DND-41 (cell line): ENCODE measurements at regions not wholly inside any gene's neighbourhood (a gene's known extent, or its start where the extent isn't known, plus 50 kb on each side); places are given as distances from the start of the nearest gene placed in this dataset.

Experiments used
- ATAC-seq: fragments of 200-7000 bp; cut with Tn5 transposase; 3 replicates; pipeline ENCODE4 v1.9.1; 2021; ENCODE audit warnings: low read depth; ENCODE audit not compliant: insufficient read depth
- DNase-seq: peaks from one replicate; pipeline ENCODE4 v3.0.0-alpha.2; 2020
- H2AFZ ChIP-seq: 2 replicates; pipeline ENCODE4 v1.6.0; 2012; ENCODE audit warnings: low read depth, low read length
- H3K27ac ChIP-seq: 2 replicates; pipeline ENCODE4 v1.5.1; 2012; ENCODE audit warnings: low read length, inconsistent platforms
- H3K27me3 ChIP-seq: fragments of 200-600 bp; sonication (generic); 2 replicates; pipeline ENCODE4 v1.6.0; 2012; ENCODE audit warnings: low read length, mild to moderate bottlenecking, inconsistent platforms; ENCODE audit not compliant: insufficient read depth, poor library complexity
- H3K36me3 ChIP-seq: 2 replicates; pipeline ENCODE4 v1.5.1; 2012; ENCODE audit warnings: low read length, inconsistent platforms; ENCODE audit not compliant: insufficient read depth
- H3K4me1 ChIP-seq: 2 replicates; pipeline ENCODE4 v1.5.1; 2012; ENCODE audit warnings: mild to moderate bottlenecking, low read length; ENCODE audit not compliant: insufficient read depth
- H3K4me2 ChIP-seq: 2 replicates; pipeline ENCODE4 v1.6.0; 2012; ENCODE audit warnings: mild to moderate bottlenecking, moderate library complexity, low read length, inconsistent platforms; ENCODE audit not compliant: insufficient read depth
- H3K4me3 ChIP-seq, 2 experiments: fragments of 200-600 bp in 1 of 2; shearing (Covaris generic) in 1 of 2; 2 replicates each; pipeline ENCODE4 v1.5.1; 2012 to 2016; ENCODE audit warnings: inconsistent platforms in 2 of 2, low read length in 2 of 2, mild to moderate bottlenecking in 2 of 2, low read depth in 1 of 2, moderate library complexity in 1 of 2
- H3K79me2 ChIP-seq: 2 replicates; pipeline ENCODE4 v1.6.0; 2012; ENCODE audit warnings: low read length, inconsistent platforms; ENCODE audit not compliant: insufficient read depth
- H3K9ac ChIP-seq: 2 replicates; pipeline ENCODE4 v1.6.0; 2012; ENCODE audit warnings: low read depth, mild to moderate bottlenecking, inconsistent platforms, low read length, moderate library complexity
- H3K9me3 ChIP-seq: 2 replicates; pipeline ENCODE4 v1.5.1; 2012; ENCODE audit warnings: low read length, moderate library complexity, mild to moderate bottlenecking, inconsistent platforms; ENCODE audit not compliant: insufficient read depth, severe bottlenecking
- H4K20me1 ChIP-seq: 2 replicates; pipeline ENCODE4 v1.6.0; 2012; ENCODE audit warnings: low read length; ENCODE audit not compliant: insufficient read depth
- EZH2 ChIP-seq: IDR thresholded peaks from 3 replicates; pipeline ENCODE4 v1.6.1; 2012; ENCODE audit warnings: borderline replicate concordance, low read depth, mild to moderate bottlenecking, moderate library complexity, low read length, inconsistent platforms; ENCODE audit not compliant: severe bottlenecking
- TF ChIP-seq, protein P1 (sequence below): IDR thresholded peaks from 2 replicates; pipeline ENCODE4 v1.5.1; 2012; ENCODE audit warnings: borderline replicate concordance, low read length, moderate library complexity, mild to moderate bottlenecking; ENCODE audit not compliant: poor library complexity, severe bottlenecking; ENCODE audit errors: extremely low read depth

DNA sequence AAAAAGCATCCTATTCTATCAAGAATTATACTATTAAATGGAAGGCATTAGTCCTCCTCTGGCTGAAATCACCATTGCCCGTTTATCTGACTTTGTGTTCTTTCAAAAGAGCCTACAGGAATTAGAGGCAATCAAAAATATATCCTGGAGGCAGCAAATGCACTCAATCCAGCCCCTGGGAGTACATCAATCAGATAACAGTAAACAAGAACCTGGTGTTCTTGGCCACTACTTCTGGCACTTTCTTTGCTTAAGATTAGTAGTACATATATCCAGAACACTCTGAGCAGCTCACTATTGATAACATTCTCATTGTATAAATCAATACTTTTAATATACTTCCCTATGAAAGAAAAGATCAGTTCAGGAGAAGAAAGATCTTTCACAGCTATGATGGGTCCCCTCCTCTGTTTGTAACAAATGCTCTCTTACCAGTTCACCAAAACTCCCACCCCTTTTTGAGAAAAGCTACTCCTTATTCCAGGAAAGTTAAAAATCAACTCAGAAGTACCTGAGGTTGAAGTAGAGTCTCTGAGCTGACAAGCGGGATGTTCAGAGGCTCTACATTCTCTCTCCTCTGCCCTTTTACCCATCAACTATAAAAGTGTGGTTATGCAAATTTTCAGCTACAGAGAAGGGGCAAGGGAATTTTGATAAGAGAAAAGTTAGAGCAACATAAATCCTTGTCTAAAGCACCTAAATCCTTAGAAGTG, 176.0 kb downstream of the COX18 start:
- Histone ChIP-seq H3K27ac (no peak overlapping the region), H3K9ac (no peak overlapping the region), H4K20me1 (no peaks in the 10 kb centered on the region), H3K9me3 (no peaks in the 10 kb centered on the region), H3K36me3 (no peaks in the 10 kb centered on the region), H3K27me3 (no peaks in the 10 kb centered on the region), H2AFZ (no peak overlapping the region), H3K4me1 (no peaks in the 10 kb centered on the region), H3K79me2 (no peaks in the 10 kb centered on the region), H3K4me3 (no peak overlapping the region), H3K4me2 (no peak overlapping the region)
- TF ChIP-seq, protein P1, sequence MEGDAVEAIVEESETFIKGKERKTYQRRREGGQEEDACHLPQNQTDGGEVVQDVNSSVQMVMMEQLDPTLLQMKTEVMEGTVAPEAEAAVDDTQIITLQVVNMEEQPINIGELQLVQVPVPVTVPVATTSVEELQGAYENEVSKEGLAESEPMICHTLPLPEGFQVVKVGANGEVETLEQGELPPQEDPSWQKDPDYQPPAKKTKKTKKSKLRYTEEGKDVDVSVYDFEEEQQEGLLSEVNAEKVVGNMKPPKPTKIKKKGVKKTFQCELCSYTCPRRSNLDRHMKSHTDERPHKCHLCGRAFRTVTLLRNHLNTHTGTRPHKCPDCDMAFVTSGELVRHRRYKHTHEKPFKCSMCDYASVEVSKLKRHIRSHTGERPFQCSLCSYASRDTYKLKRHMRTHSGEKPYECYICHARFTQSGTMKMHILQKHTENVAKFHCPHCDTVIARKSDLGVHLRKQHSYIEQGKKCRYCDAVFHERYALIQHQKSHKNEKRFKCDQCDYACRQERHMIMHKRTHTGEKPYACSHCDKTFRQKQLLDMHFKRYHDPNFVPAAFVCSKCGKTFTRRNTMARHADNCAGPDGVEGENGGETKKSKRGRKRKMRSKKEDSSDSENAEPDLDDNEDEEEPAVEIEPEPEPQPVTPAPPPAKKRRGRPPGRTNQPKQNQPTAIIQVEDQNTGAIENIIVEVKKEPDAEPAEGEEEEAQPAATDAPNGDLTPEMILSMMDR: no peak
- DNase-seq (no peak), ATAC-seq (no peak)

DNA sequence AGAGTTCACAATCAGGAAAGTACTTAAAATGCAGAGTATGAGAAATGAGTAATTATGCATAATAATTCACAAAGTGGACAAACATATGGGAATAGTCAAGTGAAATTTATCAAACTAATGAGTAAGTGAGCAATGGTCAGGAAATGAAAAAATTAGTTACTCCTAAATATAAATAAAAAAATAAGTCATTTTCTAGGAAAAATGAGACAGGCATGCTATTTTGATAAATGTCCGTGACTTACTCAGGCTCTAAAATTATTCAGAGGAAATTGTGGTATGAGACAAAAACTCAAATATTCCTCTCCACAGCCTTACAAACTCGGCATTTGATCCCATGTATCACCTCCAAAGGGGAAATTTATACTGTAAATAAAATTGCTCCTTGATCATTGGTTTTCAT, 181.2 kb downstream of the COX18 start:
- H3K36me3 ChIP-seq: no peaks in the 10 kb centered on the region
- no peaks in the 10 kb centered on the region for H4K20me1 ChIP-seq
- H2AFZ ChIP-seq: no peak overlapping the region

DNA sequence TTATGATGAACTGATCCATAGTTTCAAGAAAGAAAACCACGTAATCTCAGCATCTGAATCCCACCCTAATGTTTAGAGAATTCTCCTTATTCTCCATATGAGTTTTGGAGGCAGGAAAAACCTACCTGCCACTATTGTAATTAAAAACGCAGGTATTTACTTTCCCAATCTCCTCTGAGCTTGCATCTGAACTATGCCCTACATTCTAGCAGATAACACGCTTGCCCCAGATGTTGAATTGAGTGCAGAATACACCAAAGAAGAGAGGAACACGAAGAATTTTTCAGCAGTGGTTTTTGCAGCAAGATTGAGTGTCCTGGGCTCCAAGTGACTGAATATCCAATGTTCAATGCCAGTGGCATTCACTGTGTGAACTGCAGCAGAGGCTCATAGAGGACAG, 182.4 kb downstream of the COX18 start:
- Histone ChIP-seq H3K27me3 (no peaks in the 10 kb centered on the region), H4K20me1 (no peaks in the 10 kb centered on the region), H3K4me2 (no peak overlapping the region), H2AFZ (no peak overlapping the region), H3K4me1 (no peaks in the 10 kb centered on the region), H3K27ac (no peak overlapping the region), H3K4me3 (no peak overlapping the region), H3K79me2 (no peaks in the 10 kb centered on the region), H3K9me3 (no peaks in the 10 kb centered on the region), H3K36me3 (no peaks in the 10 kb centered on the region), H3K9ac (no peak overlapping the region)
- ATAC-seq (no peak), DNase-seq (no peak)
- TF ChIP-seq EZH2: no peak
- TF ChIP-seq, protein P1: no peak

More for the DNA sequence above, 181.2 kb downstream of the COX18 start:
- DNase-seq (no peak), ATAC-seq (no peak)
- no peaks in the 10 kb centered on the region for H3K27me3 ChIP-seq
- H3K9ac ChIP-seq: no peak overlapping the region
- H3K4me3 ChIP-seq: no peak overlapping the region
- no peaks in the 10 kb centered on the region for H3K4me1 ChIP-seq
- H3K4me2 ChIP-seq: no peak overlapping the region
- no peak for TF ChIP-seq EZH2
- TF ChIP-seq, protein P1: no peak
- H3K79me2 ChIP-seq: no peaks in the 10 kb centered on the region
- H3K9me3 ChIP-seq: no peaks in the 10 kb centered on the region
- no peak overlapping the region for H3K27ac ChIP-seq
